ES-I3 (cell line): ENCODE measurements at regions not wholly inside any gene's neighbourhood (a gene's known extent, or its start where the extent isn't known, plus 50 kb on each side); places are given as distances from the start of the nearest gene placed in this dataset.

ENCODE experiments used
- H3K36me3 ChIP-seq: 2 replicates; pipeline ENCODE4 v1.6.1; 2013; ENCODE audit warnings: mild to moderate bottlenecking, low read length, control low read depth, moderate library complexity; ENCODE audit not compliant: insufficient read depth
- H3K4me1 ChIP-seq: 2 replicates; pipeline ENCODE4 v1.6.1; 2013; ENCODE audit warnings: mild to moderate bottlenecking, control low read depth, low read length; ENCODE audit not compliant: insufficient read depth
- H3K9ac ChIP-seq: 2 replicates; pipeline ENCODE4 v1.6.1; 2013; ENCODE audit warnings: low read depth, mild to moderate bottlenecking, low read length, moderate library complexity
- H3K9me3 ChIP-seq: 2 replicates; pipeline ENCODE4 v1.6.1; 2013; ENCODE audit warnings: mild to moderate bottlenecking, low read length, moderate library complexity; ENCODE audit not compliant: control insufficient read depth, insufficient read depth

GRCh38 chr2:204064119-204064518 is 127.6 kb downstream of the ICOS start:
- Histone ChIP-seq H3K36me3 (no peaks in the 10 kb centered on the region), H3K9me3 (no peaks in the 10 kb centered on the region), H3K9ac (no peak overlapping the region), H3K4me1 (no peaks in the 10 kb centered on the region)

GRCh38 chr2:204065566-204065965 is 129.0 kb downstream of the ICOS start:
- Histone ChIP-seq H3K36me3 (no peaks in the 10 kb centered on the region), H3K4me1 (no peaks in the 10 kb centered on the region), H3K9me3 (no peaks in the 10 kb centered on the region), H3K9ac (no peak overlapping the region)

- no peaks in the 10 kb centered on the region for H3K4me1 ChIP-seq
- no peaks in the 10 kb centered on the region for H3K36me3 ChIP-seq
- H3K9ac ChIP-seq: no peak overlapping the region
- no peaks in the 10 kb centered on the region for H3K9me3 ChIP-seq
These were observed 129.5 kb downstream of the ICOS start for GRCh38 chr2:204066051-204066450.

- H3K36me3 ChIP-seq: no peaks in the 10 kb centered on the region
- H3K9me3 ChIP-seq: no peaks in the 10 kb centered on the region
- no peak overlapping the region for H3K9ac ChIP-seq
- H3K4me1 ChIP-seq: no peaks in the 10 kb centered on the region
These were observed 133.2 kb downstream of the ICOS start for GRCh38 chr2:204069804-204070203.

- no peaks in the 10 kb centered on the region for H3K4me1 ChIP-seq
- no peaks in the 10 kb centered on the region for H3K9me3 ChIP-seq
- no peak overlapping the region for H3K9ac ChIP-seq
- no peaks in the 10 kb centered on the region for H3K36me3 ChIP-seq
These were observed 136.1 kb downstream of the ICOS start for GRCh38 chr2:204072443-204073324.

GRCh38 chr2:204074456-204074855 is 137.9 kb downstream of the ICOS start:
- H3K9me3 ChIP-seq: no peaks in the 10 kb centered on the region
- no peaks in the 10 kb centered on the region for H3K4me1 ChIP-seq
- no peaks in the 10 kb centered on the region for H3K36me3 ChIP-seq
- H3K9ac ChIP-seq: no peak overlapping the region

GRCh38 chr2:204078003-204078698 is 141.6 kb downstream of the ICOS start:
- no peaks in the 10 kb centered on the region for H3K36me3 ChIP-seq
- H3K9ac ChIP-seq: no peak overlapping the region
- H3K9me3 ChIP-seq: no peaks in the 10 kb centered on the region
- H3K4me1 ChIP-seq: peaks cover 11% of the 10 kb centered on the region; the same call in 1 of the 2 replicates

GRCh38 chr2:204081487-204082425 is 145.2 kb downstream of the ICOS start:
- H3K9ac ChIP-seq: no peak overlapping the region
- no peaks in the 10 kb centered on the region for H3K36me3 ChIP-seq
- H3K4me1 ChIP-seq: peaks cover 11% of the 10 kb centered on the region; the same call in 1 of the 2 replicates
- H3K9me3 ChIP-seq: no peaks in the 10 kb centered on the region

GRCh38 chr2:204086167-204086566 is 149.6 kb downstream of the ICOS start:
- Histone ChIP-seq H3K36me3 (no peaks in the 10 kb centered on the region), H3K4me1 (peaks cover 11% of the 10 kb centered on the region; the same call in 1 of the 2 replicates), H3K9ac (no peak overlapping the region), H3K9me3 (no peaks in the 10 kb centered on the region)

GRCh38 chr2:204089105-204089504 is 152.5 kb downstream of the ICOS start:
- Histone ChIP-seq H3K4me1 (no peaks in the 10 kb centered on the region), H3K9me3 (no peaks in the 10 kb centered on the region), H3K36me3 (no peaks in the 10 kb centered on the region), H3K9ac (no peak overlapping the region)

GRCh38 chr2:204089574-204089973 is 153.0 kb downstream of the ICOS start:
- Histone ChIP-seq H3K9ac (no peak overlapping the region), H3K36me3 (no peaks in the 10 kb centered on the region), H3K9me3 (no peaks in the 10 kb centered on the region), H3K4me1 (no peaks in the 10 kb centered on the region)

GRCh38 chr2:204090021-204090420 is 153.5 kb downstream of the ICOS start:
- Histone ChIP-seq H3K9ac (no peak overlapping the region), H3K9me3 (no peaks in the 10 kb centered on the region), H3K36me3 (no peaks in the 10 kb centered on the region), H3K4me1 (no peaks in the 10 kb centered on the region)

GRCh38 chr2:204104811-204105210 is 168.2 kb downstream of the ICOS start:
- Histone ChIP-seq H3K4me1 (peaks cover 13% of the 10 kb centered on the region), H3K36me3 (no peaks in the 10 kb centered on the region), H3K9me3 (no peaks in the 10 kb centered on the region), H3K9ac (no peak overlapping the region)

GRCh38 chr2:204108330-204108751 is 171.8 kb downstream of the ICOS start:
- H3K9ac ChIP-seq: no peak overlapping the region
- no peaks in the 10 kb centered on the region for H3K9me3 ChIP-seq
- H3K4me1 ChIP-seq: peaks cover 13% of the 10 kb centered on the region
- H3K36me3 ChIP-seq: no peaks in the 10 kb centered on the region
